ENCODE measurements at regions not wholly inside any gene's neighbourhood (a gene's known extent, or its start where the extent isn't known, plus 50 kb on each side); places are given as distances from the start of the nearest gene placed in this dataset.

GRCh38 chr9:25845867-25846266, 167.6 kb upstream of the TUSC1 start:
- H3K27ac ChIP-seq (replicated peaks; ENCODE audit: low read length) = no peak overlapping the region
- H2BK120ac ChIP-seq (ENCODE audit: low read depth, low read length) = no peak overlapping the region
- no peak overlapping the region for H3K9ac ChIP-seq (ENCODE audit: low read depth, low read length, poor library complexity)
- no peak overlapping the region for H2BK12ac ChIP-seq (ENCODE audit: low read length)
- no peaks in the 10 kb centered on the region for H3K4me1 ChIP-seq (ENCODE audit: control insufficient read depth in 2 of 2, insufficient read depth in 1 of 2, low read depth in 1 of 2, low read length in 2 of 2)
- H3K4me3 ChIP-seq (ENCODE audit: low read length in 2 of 2) = no peak overlapping the region
- no peaks in the 10 kb centered on the region for H3K79me1 ChIP-seq (ENCODE audit: low read depth, low read length)
- H4K8ac ChIP-seq (ENCODE audit: low read depth, low read length) = no peak overlapping the region
- DNase-seq (ENCODE audit: low spot score) = no peak
- no peaks in the 10 kb centered on the region for H3K36me3 ChIP-seq (replicated peaks in 1 of 2; ENCODE audit: control insufficient read depth in 2 of 2, insufficient read depth in 2 of 2, low read length in 2 of 2)
- no peak overlapping the region for H4K91ac ChIP-seq (ENCODE audit: low read depth, low read length, poor library complexity)
- H3K4me2 ChIP-seq (ENCODE audit: insufficient read depth, low read length, poor library complexity, severe bottlenecking) = no peak overlapping the region
- H3K23ac ChIP-seq (ENCODE audit: low read depth, low read length, poor library complexity) = no peak overlapping the region
- H3K9me3 ChIP-seq (replicated peaks in 1 of 2; ENCODE audit: control insufficient read depth in 2 of 2, insufficient read depth in 1 of 2, low read depth in 1 of 2, low read length in 2 of 2) = peaks cover 0 to 2% of the 10 kb centered on the region in 2 donors
- no peak overlapping the region for H3K14ac ChIP-seq (ENCODE audit: low read length)
- no peak overlapping the region for H3K4ac ChIP-seq (ENCODE audit: low read length)
- no peak overlapping the region for H2AK5ac ChIP-seq (ENCODE audit: low read depth, low read length)
- no peaks in the 10 kb centered on the region for H3K27me3 ChIP-seq (ENCODE audit: control insufficient read depth in 3 of 3, insufficient read depth in 3 of 3, low read depth in 1 of 3, low read length in 3 of 3)
- no CpG with 5 or more reads among the region's 1 CpG for WGBS, 2 donors (ENCODE audit: extremely low coverage in 2 of 2, insufficient read length in 2 of 2, insufficient replicate concordance in 1 of 2)
- H2AFZ ChIP-seq (ENCODE audit: low read length) = no peak overlapping the region
- H2BK15ac ChIP-seq (ENCODE audit: low read length) = no peak overlapping the region
- no peak overlapping the region for H2BK5ac ChIP-seq (ENCODE audit: low read length)
- H3K18ac ChIP-seq (ENCODE audit: low read length) = no peak overlapping the region

- WGBS, 2 donors (ENCODE audit: extremely low coverage in 2 of 2, insufficient read length in 2 of 2, insufficient replicate concordance in 1 of 2) = no CpG with 5 or more reads among the region's 7 CpGs
Measured at GRCh38 chr9:25830381-25830780, 152.1 kb upstream of the TUSC1 start.

GRCh38 chr9:25827626-25828025, 149.4 kb upstream of the TUSC1 start:
- no peak overlapping the region for H3K4me2 ChIP-seq (ENCODE audit: insufficient read depth, low read length, poor library complexity, severe bottlenecking)
- H2AFZ ChIP-seq (ENCODE audit: low read length) = no peak overlapping the region
- no peaks in the 10 kb centered on the region for H3K4me1 ChIP-seq (ENCODE audit: control insufficient read depth in 2 of 2, insufficient read depth in 1 of 2, low read depth in 1 of 2, low read length in 2 of 2)
- no peak overlapping the region for H3K23ac ChIP-seq (ENCODE audit: low read depth, low read length, poor library complexity)
- no peaks in the 10 kb centered on the region for H3K79me1 ChIP-seq (ENCODE audit: low read depth, low read length)
- H3K9me3 ChIP-seq (replicated peaks in 1 of 2; ENCODE audit: control insufficient read depth in 2 of 2, insufficient read depth in 1 of 2, low read depth in 1 of 2, low read length in 2 of 2) = no peaks in the 10 kb centered on the region
- H3K36me3 ChIP-seq (replicated peaks in 1 of 2; ENCODE audit: control insufficient read depth in 2 of 2, insufficient read depth in 2 of 2, low read length in 2 of 2) = no peaks in the 10 kb centered on the region
- H3K4me3 ChIP-seq (ENCODE audit: low read length in 2 of 2) = no peak overlapping the region
- no peak overlapping the region for H3K27ac ChIP-seq (replicated peaks; ENCODE audit: low read length)
- no peak overlapping the region for H2BK5ac ChIP-seq (ENCODE audit: low read length)
- H2AK5ac ChIP-seq (ENCODE audit: low read depth, low read length) = no peak overlapping the region
- no peak overlapping the region for H2BK15ac ChIP-seq (ENCODE audit: low read length)
- H2BK12ac ChIP-seq (ENCODE audit: low read length) = no peak overlapping the region
- no CpG with 5 or more reads among the region's 1 CpG for WGBS, 2 donors (ENCODE audit: extremely low coverage in 2 of 2, insufficient read length in 2 of 2, insufficient replicate concordance in 1 of 2)
- no peak for DNase-seq (ENCODE audit: low spot score)
- no peak overlapping the region for H2BK120ac ChIP-seq (ENCODE audit: low read depth, low read length)
- H4K8ac ChIP-seq (ENCODE audit: low read depth, low read length) = no peak overlapping the region
- no peak overlapping the region for H3K4ac ChIP-seq (ENCODE audit: low read length)
- H4K91ac ChIP-seq (ENCODE audit: low read depth, low read length, poor library complexity) = no peak overlapping the region
- no peak overlapping the region for H3K9ac ChIP-seq (ENCODE audit: low read depth, low read length, poor library complexity)
- H3K27me3 ChIP-seq (ENCODE audit: control insufficient read depth in 3 of 3, insufficient read depth in 3 of 3, low read depth in 1 of 3, low read length in 3 of 3) = peaks cover 0 to 1% (median 0%) of the 10 kb centered on the region in 3 experiments
- H3K18ac ChIP-seq (ENCODE audit: low read length) = no peak overlapping the region
- no peak overlapping the region for H3K14ac ChIP-seq (ENCODE audit: low read length)

More at GRCh38 chr9:25830381-25830780, 152.1 kb upstream of the TUSC1 start:
- no peak overlapping the region for H3K23ac ChIP-seq (ENCODE audit: low read depth, low read length, poor library complexity)
- no peak overlapping the region for H4K8ac ChIP-seq (ENCODE audit: low read depth, low read length)
- no peak overlapping the region for H3K18ac ChIP-seq (ENCODE audit: low read length)
- no peak overlapping the region for H4K91ac ChIP-seq (ENCODE audit: low read depth, low read length, poor library complexity)
- H3K36me3 ChIP-seq (replicated peaks in 1 of 2; ENCODE audit: control insufficient read depth in 2 of 2, insufficient read depth in 2 of 2, low read length in 2 of 2) = no peaks in the 10 kb centered on the region
- no peak overlapping the region for H3K9ac ChIP-seq (ENCODE audit: low read depth, low read length, poor library complexity)
- no peak overlapping the region for H3K4me2 ChIP-seq (ENCODE audit: insufficient read depth, low read length, poor library complexity, severe bottlenecking)
- H2BK5ac ChIP-seq (ENCODE audit: low read length) = no peak overlapping the region
- H3K9me3 ChIP-seq (replicated peaks in 1 of 2; ENCODE audit: control insufficient read depth in 2 of 2, insufficient read depth in 1 of 2, low read depth in 1 of 2, low read length in 2 of 2) = no peaks in the 10 kb centered on the region
- no peak overlapping the region for H2AK5ac ChIP-seq (ENCODE audit: low read depth, low read length)
- no peak overlapping the region for H3K4ac ChIP-seq (ENCODE audit: low read length)
- H2BK15ac ChIP-seq (ENCODE audit: low read length) = no peak overlapping the region
- H2AFZ ChIP-seq (ENCODE audit: low read length) = no peak overlapping the region
- no peak overlapping the region for H2BK12ac ChIP-seq (ENCODE audit: low read length)
- peaks cover 0 to 1% (median 0%) of the 10 kb centered on the region in 3 experiments for H3K27me3 ChIP-seq (ENCODE audit: control insufficient read depth in 3 of 3, insufficient read depth in 3 of 3, low read depth in 1 of 3, low read length in 3 of 3)
- H3K4me3 ChIP-seq (ENCODE audit: low read length in 2 of 2) = no peak overlapping the region
- no peaks in the 10 kb centered on the region for H3K79me1 ChIP-seq (ENCODE audit: low read depth, low read length)
- H3K4me1 ChIP-seq (ENCODE audit: control insufficient read depth in 2 of 2, insufficient read depth in 1 of 2, low read depth in 1 of 2, low read length in 2 of 2) = no peaks in the 10 kb centered on the region
- H3K27ac ChIP-seq (replicated peaks; ENCODE audit: low read length) = no peak overlapping the region
- H2BK120ac ChIP-seq (ENCODE audit: low read depth, low read length) = no peak overlapping the region
- H3K14ac ChIP-seq (ENCODE audit: low read length) = no peak overlapping the region
- no peak for DNase-seq (ENCODE audit: low spot score)

- H3K9ac ChIP-seq (ENCODE audit: low read depth, low read length, poor library complexity) = no peak overlapping the region
- no peak for DNase-seq (ENCODE audit: low spot score)
- H3K14ac ChIP-seq (ENCODE audit: low read length) = no peak overlapping the region
- no CpG with 5 or more reads among the region's 3 CpGs for WGBS, 2 donors (ENCODE audit: extremely low coverage in 2 of 2, insufficient read length in 2 of 2, insufficient replicate concordance in 1 of 2)
- H2BK120ac ChIP-seq (ENCODE audit: low read depth, low read length) = no peak overlapping the region
- H3K4me2 ChIP-seq (ENCODE audit: insufficient read depth, low read length, poor library complexity, severe bottlenecking) = no peak overlapping the region
- no peaks in the 10 kb centered on the region for H3K79me1 ChIP-seq (ENCODE audit: low read depth, low read length)
- H2AFZ ChIP-seq (ENCODE audit: low read length) = peak overlapping the region; percentile 46
- no peak overlapping the region for H4K8ac ChIP-seq (ENCODE audit: low read depth, low read length)
- no peak overlapping the region for H3K18ac ChIP-seq (ENCODE audit: low read length)
- H3K4me1 ChIP-seq (ENCODE audit: control insufficient read depth in 2 of 2, insufficient read depth in 1 of 2, low read depth in 1 of 2, low read length in 2 of 2) = no peaks in the 10 kb centered on the region
- H2BK5ac ChIP-seq (ENCODE audit: low read length) = no peak overlapping the region
- no peaks in the 10 kb centered on the region for H3K27me3 ChIP-seq (ENCODE audit: control insufficient read depth in 3 of 3, insufficient read depth in 3 of 3, low read depth in 1 of 3, low read length in 3 of 3)
- H2BK15ac ChIP-seq (ENCODE audit: low read length) = no peak overlapping the region
- no peak overlapping the region for H2AK5ac ChIP-seq (ENCODE audit: low read depth, low read length)
- no peaks in the 10 kb centered on the region for H3K9me3 ChIP-seq (replicated peaks in 1 of 2; ENCODE audit: control insufficient read depth in 2 of 2, insufficient read depth in 1 of 2, low read depth in 1 of 2, low read length in 2 of 2)
- no peak overlapping the region for H3K4ac ChIP-seq (ENCODE audit: low read length)
- H4K91ac ChIP-seq (ENCODE audit: low read depth, low read length, poor library complexity) = no peak overlapping the region
- H3K36me3 ChIP-seq (replicated peaks in 1 of 2; ENCODE audit: control insufficient read depth in 2 of 2, insufficient read depth in 2 of 2, low read length in 2 of 2) = no peaks in the 10 kb centered on the region
- no peak overlapping the region for H2BK12ac ChIP-seq (ENCODE audit: low read length)
- H3K4me3 ChIP-seq (ENCODE audit: low read length in 2 of 2) = no peak overlapping the region
- no peak overlapping the region for H3K23ac ChIP-seq (ENCODE audit: low read depth, low read length, poor library complexity)
- H3K27ac ChIP-seq (replicated peaks; ENCODE audit: low read length) = no peak overlapping the region
Measured at GRCh38 chr9:25816439-25816838, 138.2 kb upstream of the TUSC1 start.

All from neuronal stem cell (in vitro differentiated cells).